ENCODE measurements at regions not wholly inside any gene's neighbourhood (a gene's known extent, or its start where the extent isn't known, plus 50 kb on each side); places are given as distances from the start of the nearest gene placed in this dataset.
A peak's percentile ranks its signal among the peaks of the same experiment; 100 is the strongest.

DNA sequence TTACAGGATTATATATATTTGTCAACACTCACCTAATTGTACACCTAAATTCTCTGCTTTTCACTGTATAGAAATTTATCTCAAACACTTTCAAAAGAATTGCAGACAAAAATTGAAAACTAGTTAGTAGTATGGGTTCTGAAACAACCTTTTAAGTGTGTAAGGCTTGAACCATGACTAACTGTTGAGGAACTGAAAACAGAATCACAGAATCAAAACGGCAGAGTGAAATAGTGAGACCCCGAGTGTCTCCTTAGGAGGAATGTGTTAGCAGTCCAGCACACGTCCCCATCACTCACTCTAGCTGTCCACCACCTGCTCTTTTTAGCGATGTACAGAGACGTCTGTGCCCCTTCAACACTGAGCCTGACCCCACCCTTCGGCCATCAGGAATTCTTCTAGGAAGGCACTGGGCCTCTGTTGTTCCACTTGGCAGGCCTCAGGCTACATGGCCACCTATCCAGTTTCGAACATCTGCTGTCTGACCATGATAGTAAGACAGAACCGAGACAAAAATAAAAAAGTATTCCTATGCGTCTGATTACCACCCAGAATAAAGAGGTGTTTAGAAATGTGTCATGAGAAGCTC is 227.4 kb downstream of the C6orf118 start:
- no peak for DNase-seq

DNA sequence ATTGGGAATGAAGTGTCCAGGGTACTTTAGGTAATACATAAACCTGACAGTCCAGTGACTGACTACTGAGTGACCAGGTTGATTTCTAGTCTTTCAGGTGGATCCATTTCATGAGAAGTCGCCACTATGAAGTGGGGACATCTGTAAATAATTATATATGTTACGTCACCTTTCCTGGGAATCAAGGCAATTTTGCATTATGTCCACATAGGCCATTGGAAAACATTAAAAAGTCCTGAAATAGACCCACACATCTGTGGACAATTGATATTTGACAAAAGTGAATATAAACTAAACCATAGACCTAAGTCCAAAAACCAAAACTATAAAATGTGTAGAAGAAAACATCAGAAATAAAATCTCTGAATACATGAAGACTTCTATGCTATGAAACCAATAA is 231.5 kb downstream of the C6orf118 start:
- no peak for DNase-seq

DNA sequence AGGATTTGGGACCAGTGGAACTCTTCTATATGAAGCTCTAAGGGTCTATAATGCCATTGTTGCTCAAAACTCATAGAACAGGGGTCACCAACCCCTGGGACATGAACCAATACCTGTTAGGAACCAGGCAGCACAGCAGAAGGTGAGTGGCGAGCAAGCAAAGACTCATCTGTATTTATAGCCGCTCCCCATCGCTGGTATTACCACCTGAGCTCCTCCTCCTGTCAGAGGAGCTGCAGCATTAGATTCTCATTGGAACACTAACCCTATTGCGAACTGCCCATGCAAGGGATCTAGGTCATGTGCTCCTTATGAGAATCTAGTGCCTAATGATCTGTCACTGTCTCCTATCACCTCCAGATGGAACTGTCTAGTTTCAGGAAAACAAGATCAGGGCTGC is 237.5 kb downstream of the C6orf118 start:
- DNase-seq, result no peak

DNA sequence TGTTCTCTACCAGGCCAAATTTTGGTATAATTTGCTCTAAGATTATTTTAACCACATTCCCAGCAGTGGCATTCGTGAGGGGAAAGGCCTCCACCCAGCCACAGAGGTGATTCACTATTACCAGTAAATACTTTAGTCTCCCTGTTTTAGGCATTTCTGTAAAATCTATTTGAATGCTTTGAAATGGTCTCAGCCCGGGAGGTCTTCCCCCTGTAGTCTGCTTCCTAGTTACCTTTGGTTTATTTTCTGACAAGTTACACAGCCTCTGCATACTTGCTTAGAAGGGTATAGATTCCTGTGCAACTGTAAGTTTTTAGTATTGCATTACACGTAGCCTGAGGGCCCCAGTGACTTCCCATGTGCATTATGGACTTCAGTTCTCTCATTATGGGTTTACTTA is 248.7 kb downstream of the C6orf118 start:
- no peak for DNase-seq

DNA sequence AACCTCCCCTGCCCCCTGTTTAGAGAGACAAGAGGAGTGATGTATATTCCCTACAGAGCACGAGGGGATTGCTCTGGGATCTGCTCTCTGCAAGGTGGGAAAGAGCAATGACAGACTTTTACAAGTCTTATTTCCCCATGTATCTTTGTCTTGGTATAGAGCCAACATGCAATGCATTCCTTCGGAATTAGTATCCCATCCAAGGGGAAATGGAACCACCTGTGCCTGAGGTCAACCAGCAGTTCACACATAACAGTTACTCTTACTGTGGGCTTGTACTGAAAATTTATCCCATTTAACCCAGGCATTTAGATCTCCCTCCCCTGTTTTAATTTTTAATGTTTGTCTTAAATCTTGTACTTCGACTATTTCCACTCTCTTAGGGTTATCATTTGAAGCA is 250.4 kb downstream of the C6orf118 start:
- DNase-seq, result no peak

DNA sequence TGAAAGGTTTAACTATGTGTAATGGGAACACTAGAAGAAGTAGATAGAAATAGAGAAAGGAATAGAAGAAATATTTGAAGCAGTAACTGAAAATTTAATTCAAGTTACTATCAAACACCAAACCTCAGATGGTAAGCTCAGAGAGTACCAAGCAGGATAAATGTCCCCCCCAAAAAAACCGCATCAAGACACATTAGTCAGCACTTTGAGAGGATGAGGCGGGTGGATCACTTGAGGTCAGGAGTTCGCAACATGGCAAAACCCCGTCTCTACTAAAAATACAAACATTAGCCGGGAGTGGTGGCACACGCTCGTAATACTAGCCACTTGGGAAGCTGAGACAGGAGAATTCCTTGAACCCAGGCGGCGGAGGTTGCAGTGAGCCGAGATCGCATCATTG is 253.1 kb downstream of the C6orf118 start:
- DNase-seq, result no peak

DNA sequence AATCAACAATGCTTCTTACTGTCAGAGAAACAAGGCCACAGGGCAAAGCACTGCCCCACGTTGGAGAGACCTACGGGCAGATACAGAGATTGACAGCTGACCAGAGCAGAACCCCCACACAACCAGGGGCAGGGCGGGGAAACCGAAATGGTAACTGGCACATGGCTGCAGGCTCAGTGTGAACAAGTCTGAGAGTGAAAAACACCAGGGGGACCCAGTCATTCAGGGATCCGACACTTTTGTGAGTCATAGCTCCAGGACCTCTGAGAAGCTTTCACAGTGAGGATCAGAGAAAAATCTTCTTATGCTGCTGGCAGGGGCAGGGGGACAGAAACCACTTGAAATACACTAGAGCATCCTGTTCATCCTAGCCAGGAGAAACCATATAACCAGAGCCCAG is 254.2 kb downstream of the C6orf118 start:
- no peak for DNase-seq

DNA sequence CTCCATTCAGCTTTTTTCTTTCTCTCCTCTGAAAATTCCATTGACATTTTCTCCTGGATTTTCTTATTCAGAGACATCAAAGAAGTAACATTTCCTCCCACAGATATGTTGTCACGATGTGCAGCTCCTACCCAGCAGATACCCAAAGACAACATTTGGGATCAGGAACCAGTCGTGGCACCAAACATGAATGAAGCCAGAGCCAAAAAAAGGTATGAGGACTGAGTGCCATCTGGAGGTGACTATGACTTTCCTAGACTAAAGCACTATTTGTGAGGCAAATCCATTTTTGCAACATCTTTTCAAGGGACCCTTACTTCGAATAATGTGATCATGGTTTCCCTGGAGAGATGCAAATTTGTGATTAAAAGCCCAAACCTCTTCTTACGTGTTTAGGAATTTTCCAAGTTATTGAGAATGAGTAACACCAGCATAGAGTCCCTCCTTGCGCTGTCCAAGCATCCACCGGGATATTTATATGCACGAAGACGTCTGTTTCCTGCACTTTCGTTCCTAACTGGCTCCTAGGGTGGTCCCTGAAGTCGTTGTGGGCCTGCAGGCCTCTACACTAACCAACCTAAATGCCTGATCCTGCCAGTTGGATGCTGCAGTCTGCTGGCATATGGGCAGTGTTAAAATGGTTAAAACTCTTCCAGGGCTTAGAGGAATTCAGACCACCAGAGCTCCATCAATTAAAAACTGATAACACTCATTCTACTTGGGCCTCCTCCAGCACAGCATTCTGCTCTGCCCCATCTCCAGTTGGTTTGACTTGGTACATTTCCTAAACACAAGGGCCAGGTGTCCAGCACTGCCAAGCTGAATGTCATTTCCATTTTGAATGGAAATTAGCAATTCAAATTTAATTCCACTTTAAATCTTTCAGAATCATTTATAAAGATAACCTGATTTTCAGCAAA is 256.6 kb downstream of the C6orf118 start:
- no peak for DNase-seq

DNA sequence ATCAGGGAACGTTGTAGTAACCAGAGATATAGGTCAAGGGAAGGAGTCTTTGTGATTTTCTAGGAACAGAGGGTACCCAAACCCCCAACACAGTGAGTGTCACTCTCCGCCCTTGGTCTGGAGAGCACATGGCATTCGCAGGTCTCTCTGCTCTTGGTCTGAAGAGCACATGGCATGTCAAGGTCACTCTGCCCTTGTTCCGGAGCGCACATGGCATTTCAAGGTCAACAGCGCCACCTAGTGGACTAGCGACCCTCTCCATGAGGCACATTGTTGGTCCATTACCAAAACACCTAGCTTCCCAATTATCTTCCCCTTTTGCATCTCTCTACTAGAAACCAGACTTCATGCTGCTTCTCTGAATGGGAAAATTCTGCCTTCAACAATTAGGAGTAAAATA is 260.0 kb downstream of the C6orf118 start:
- DNase-seq, result peak; percentile 36

DNA sequence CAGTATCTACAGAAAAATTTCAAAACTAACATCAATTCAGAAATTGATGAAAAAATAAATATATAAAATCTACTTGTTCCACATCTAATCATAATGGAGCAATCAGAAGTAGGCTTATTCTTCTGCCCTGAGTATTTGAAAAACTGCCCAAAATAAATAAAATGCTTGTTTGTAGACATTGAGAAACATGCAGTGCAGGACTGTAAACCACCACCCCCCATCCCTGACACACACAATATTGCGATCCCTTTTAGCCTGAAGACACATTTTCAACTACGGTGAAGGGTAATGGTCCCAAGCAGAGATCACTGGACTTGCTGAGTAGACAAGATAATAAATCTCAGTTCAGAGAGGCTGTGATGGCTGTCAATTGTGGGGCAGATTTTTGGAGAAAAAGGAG is 261.5 kb downstream of the C6orf118 start:
- no peak for DNase-seq

DNA sequence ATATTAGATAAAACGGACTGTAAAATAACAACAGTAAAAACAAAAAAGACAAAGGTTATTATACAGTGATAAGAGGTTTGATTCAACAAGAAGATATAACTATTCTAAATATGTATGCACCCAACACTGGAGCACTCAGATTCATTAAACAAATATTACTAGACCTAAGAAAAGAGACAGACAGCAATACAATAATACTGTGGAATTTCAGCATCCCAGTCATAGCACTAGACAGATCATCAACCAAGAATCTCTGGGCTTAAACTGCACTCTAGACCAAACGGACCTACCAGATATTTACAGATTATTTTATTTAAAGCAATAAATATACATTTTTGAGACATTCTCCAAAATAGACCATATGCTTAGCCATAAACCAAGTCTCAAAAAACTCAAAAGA is 263.8 kb downstream of the C6orf118 start:
- no peak for DNase-seq

DNA sequence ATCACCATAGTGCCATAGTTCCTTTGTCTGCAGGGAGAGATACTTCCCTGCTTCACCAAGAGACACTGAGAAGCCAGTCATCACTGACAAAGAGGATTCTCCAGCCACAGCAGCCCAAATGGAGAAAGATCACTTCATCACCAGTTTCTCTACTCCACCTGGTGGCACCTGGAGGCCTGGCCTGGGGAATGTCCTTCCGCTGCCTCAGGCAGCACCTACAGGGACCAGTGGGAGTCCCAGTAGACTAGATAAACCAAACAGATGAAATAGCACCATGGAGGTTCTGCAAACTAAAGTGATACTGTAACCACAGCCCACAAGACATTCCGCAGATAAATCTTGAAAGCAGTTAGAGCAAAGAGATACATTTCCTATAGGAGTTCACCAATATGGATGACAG is 266.5 kb downstream of the C6orf118 start:
- DNase-seq, result no peak

DNA sequence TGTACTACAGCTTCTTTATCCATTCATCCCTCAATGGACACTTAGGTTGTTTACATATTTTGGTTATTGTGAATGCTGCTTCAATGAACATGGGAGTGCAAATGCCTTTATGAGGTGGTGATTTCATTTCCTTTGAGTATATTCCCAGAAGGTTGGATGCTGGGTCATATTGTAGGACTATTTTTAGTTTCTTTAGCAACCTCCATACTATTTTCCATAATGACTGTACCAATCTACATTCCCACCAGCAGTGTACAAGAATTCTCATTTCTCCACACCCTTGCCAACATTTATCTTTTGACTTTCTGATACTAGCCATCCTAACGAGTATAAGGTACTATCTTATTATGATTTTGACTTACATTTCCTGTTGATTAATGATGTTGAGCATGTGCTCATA is 269.0 kb downstream of the C6orf118 start:
- no peak for DNase-seq

DNA sequence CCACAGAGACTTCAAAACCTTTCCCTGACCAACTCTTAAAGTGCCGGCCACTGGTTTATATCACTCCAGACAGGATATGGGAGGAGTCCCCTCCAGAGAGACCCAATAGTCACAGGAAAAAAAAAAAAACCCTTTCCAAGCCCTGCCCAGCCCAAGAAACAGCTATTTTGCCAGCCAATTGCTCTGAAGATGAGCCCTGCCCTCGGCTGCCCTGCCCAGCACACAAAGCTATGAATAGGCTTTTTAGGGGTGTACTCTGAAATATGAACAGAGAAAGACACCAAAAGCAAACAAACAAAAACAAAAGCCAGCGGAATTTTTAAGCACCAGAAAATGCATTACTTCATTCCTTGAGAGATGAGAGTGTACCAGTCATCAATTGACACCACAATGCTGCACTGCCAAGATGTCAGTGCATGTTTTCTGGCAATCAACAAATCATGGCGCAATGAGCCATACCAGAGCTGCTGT is 275.1 kb downstream of the C6orf118 start:
- DNase-seq, result no peak

DNA sequence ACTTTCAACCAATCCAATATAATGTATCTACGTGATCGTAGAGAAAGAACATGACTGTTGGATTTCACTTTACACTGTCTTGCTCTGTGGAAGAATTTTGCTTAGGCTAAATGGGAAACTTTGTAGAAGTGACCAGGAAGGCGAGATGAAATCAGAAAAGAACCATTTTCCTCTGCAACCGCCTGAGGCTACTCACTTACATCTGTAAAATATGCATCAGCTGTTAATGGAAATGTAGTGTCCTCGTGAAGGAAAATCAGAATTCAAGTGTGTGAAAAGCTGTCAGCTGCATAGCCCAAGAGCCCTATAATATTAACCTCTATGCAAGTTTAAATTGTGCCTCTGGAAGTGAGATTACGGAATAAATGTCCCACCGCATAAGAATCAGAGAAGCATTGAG is 277.9 kb downstream of the C6orf118 start:
- no peak for DNase-seq

DNA sequence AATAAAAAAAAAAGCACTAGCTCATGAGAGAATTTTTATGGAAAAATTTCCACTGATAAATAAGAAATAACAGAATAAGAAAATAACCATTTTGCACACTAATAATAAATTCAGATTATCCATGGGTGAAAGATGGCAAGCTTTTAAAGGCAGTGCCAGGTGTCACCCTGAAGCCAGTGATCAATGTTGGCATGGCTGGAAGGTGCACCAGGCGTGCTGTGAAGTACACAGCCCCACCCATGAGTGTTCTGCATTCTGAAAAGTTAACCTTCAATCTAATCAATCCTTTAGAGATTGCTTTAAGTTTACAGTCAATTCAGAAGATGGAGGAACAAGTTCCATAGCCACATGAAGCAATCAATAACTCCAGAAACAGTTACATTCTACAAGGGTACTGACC is 284.4 kb downstream of the C6orf118 start:
- DNase-seq, result no peak

DNA sequence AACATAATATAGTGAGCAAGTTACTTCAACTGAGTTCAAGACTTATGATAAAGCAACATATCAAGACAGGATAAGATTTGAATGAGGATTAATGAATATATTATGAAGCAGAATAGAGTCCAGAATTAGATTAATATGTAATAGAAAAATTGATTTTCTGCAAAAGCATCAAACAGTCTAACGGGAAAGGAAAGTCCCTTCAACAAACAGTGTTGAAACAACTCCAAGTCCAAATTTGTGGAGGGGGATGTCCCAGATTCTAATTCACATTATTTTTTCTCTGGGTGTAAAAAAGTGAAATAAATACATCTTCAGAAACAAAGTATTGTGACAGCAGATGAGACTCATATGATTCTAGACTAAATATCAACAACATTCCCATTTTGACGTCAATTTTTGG is 289.7 kb downstream of the C6orf118 start:
- DNase-seq, result no peak

DNA sequence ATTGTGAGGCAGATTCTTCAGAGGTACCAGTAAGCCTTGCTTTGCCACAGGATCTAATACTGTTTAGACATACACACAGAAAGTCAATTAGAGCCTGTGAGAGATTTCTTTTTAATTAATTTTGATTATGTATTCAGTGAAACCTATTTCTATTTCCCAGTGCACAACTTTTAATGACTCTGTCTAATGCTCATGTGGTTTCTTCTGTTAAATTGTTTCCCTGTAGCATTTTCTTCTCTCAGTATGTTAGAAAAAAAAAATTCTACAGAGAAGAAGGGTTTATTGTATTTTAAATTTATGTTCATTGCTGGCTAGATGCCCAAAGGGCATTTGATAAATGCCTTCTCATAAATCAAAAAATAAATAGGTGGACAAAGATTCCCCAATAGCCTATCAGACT is 293.7 kb downstream of the C6orf118 start:
- no peak for DNase-seq

DNA sequence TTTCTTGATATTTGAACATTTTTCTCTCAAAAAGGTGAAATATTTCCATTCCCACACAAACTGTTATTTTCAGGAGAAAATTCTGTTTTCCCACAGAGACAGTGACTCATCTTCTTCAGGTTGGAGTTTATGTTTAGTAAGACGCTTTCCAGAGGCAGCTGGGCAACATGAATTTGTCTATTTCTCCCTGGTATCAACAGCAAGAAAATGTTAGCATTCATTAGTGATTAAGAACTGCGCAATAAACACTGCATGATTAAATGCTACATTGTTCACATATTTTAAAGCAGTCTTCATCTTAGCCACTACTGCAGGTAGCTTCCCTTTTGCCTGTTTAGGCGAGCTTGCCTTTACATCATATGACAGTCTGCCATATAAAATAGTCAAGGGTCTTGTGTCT is 295.7 kb downstream of the C6orf118 start:
- no peak for DNase-seq

DNA sequence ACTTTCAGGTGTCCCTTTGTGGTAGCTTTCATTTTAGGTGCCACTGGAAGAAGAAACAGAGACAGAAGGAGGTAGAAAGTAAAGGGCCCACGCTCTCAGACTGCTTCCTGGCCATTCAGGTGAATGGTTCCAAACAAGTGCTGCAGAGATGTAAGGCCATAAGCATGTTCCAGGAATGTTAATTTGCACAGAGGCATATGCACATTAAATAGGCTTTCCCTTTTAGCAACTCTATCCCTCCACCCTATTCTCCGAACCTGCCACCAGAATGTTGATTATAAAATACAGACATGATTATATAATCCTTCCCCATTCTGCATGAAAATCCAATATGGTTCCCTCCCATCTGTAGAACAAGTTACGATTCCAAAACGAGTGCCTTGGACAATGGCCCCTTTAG is 297.2 kb downstream of the C6orf118 start:
- no peak for DNase-seq

DNA sequence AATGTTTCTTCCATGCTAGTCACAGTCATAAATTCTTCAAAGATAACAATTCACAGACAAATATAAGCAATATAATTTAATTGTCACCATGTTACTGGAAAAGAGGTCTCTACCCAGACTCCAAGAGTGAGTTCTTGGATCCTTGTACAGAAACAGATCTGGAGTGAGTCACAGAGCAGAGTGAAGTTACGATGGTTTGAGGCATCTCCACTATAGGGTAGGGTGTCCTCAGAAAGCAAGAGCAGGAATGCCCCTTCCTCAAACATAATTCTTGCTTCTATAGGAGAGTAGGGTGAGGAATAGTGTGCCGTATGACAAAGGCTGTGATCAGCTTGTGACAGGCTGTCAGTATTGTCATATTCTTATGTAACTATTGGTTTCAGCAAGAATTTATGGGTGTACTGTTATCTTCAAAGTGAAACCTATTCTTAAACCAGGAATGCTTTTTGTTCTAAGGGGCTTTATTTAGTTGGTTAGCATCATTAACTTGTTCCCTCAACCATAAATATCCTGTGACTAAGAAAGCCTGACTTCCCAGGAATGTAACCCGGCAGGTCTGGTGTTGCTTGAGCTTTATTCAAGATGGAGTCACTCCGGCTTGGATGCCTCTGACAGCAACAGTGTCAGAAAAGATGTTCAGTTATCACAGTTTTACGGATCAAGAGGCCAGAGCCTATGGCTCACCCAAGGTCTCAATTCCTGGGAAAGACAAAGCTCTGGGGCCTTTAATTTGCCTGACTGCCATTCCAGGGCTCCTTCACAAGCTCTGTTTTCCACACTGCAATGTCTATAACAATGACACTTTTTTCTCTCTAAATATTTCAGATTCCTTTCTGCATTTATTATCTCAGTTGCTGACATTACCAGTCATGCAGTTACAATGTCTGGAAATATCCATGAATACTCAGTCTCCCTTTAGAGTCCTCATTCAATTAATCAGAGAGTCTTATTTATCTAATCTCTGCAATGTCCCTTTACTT is 298.6 kb downstream of the C6orf118 start:
- DNase-seq, result no peak

DNA sequence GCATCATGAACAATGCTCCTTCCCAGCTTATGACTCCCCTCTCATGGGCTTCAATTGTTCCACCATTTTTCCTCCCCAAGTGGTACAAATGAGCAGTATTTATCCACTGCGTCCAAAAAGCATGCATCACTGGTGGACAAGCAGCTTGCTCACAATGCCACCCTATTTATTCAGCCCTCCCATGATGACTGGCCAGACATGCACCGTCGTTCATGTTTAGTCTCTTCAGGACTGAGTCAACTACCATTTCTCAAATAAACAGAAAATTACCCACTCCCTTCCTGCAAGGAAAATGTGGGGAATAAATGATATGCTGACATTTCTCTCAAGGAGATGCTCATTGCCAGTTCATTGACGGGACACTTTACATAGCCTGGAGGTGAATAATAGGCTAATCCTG is 300.4 kb downstream of the C6orf118 start:
- no peak for DNase-seq

DNA sequence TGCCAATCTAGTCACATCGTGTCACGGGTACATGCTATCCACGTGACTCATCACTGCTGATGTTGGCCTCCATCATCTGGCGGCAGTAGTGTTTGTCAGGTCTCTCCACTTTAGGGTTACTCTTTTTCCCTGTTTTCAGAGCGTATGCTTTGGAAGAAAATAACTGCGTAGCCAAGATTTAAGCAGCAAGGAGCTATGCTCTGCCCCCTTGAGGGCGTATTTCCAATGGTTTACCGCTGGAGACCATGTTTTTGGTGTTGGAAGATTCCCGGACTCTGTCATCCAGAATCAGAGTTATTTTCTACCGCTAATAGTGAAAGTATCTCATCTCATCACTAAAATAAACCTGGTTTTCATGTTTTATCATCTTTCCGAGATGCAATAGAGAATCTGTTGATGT is 306.5 kb downstream of the C6orf118 start:
- no peak for DNase-seq
